SK-N-SH (cell line): ENCODE measurements at regions not wholly inside any gene's neighbourhood (a gene's known extent, or its start where the extent isn't known, plus 50 kb on each side); places are given as distances from the start of the nearest gene placed in this dataset.
A peak's percentile ranks its signal among the peaks of the same experiment; 100 is the strongest.

Experiments used
- CTCF ChIA-PET: fragments of 300-600, 350-600 bp; formaldehyde crosslinking; extraction: SDS; loops from one replicate; lab custom pipeline; 2021; lab: Yijun Ruan, JAX
- POLR2A ChIA-PET: fragments of 350-600 bp; sonication (Branson Sonifier 250); formaldehyde crosslinking; extraction: SDS; loops from one replicate; lab custom pipeline; 2020; ENCODE audit warnings: antibody characterized with exemption, inconsistent platforms; lab: Yijun Ruan, JAX
- DNase-seq: peaks from one replicate; pipeline ENCODE4 v3.0.0; 2012
- H2AFZ ChIP-seq: fragments of 200-600 bp; sonication (generic); 2 replicates; pipeline ENCODE4 v1.8.1; 2016; ENCODE audit warnings: antibody characterized with exemption, mild to moderate bottlenecking, low read depth
- H3F3A ChIP-seq: fragments of 200-600 bp; sonication (generic); replicated peaks from 2 replicates; pipeline ENCODE3; 2016; ENCODE audit warnings: antibody characterized with exemption, mild to moderate bottlenecking; ENCODE audit not compliant: insufficient read depth
- H3K27ac ChIP-seq, 2 experiments: fragments of 200-500 bp in 1 of 2; fragments of 200-600 bp in 1 of 2; sonication (Bioruptor generic) in 1 of 2; sonication (generic), shearing (Covaris generic) in 1 of 2; 2 replicates each; pipeline versions ENCODE4 v1.5.1 to v1.6.1; 2014 to 2016; ENCODE audit warnings: low read depth in 2 of 2, inconsistent platforms in 1 of 2, low read length in 1 of 2, mild to moderate bottlenecking in 1 of 2, mixed read lengths in 1 of 2
- H3K27me3 ChIP-seq: fragments of 200-600 bp; sonication (generic), shearing (Covaris generic); 2 replicates; pipeline ENCODE4 v1.6.1; 2016; ENCODE audit warnings: mixed run types; ENCODE audit not compliant: insufficient read depth
- H3K36me3 ChIP-seq, 2 experiments: fragments of 200-500 bp in 1 of 2; fragments of 200-600 bp in 1 of 2; sonication (Bioruptor generic) in 1 of 2; sonication (generic) in 1 of 2; replicated peaks in 1 of 2; 2 replicates each; pipeline versions ENCODE3 to v1.5.1; 2014 to 2016; ENCODE audit warnings: low read length in 1 of 2, mild to moderate bottlenecking in 1 of 2; ENCODE audit not compliant: insufficient read depth in 2 of 2, control insufficient read depth in 1 of 2
- H3K4me1 ChIP-seq, 2 experiments: fragments of 200-500 bp in 1 of 2; fragments of 200-600 bp in 1 of 2; sonication (Bioruptor generic) in 1 of 2; sonication (generic), shearing (Covaris generic) in 1 of 2; 2 replicates each; pipeline versions ENCODE4 v1.5.1 to v1.6.1; 2014 to 2016; ENCODE audit warnings: low read depth in 1 of 2, low read length in 1 of 2, mixed run types in 1 of 2; ENCODE audit not compliant: insufficient read depth in 2 of 2, control insufficient read depth in 1 of 2
- H3K4me2 ChIP-seq: fragments of 200-600 bp; sonication (generic), shearing (Covaris generic); 2 replicates; pipeline ENCODE4 v1.6.1; 2017; ENCODE audit warnings: mixed run types
- H3K4me3 ChIP-seq, 2 experiments: fragments of 200-500 bp in 1 of 2; fragments of 200-600 bp in 1 of 2; sonication (Bioruptor generic) in 1 of 2; sonication (generic), shearing (Covaris generic) in 1 of 2; 2 replicates each; pipeline versions ENCODE4 v1.5.1 to v1.8.1; 2014 to 2016; ENCODE audit warnings: low read depth in 2 of 2, inconsistent platforms in 1 of 2, low read length in 1 of 2, mild to moderate bottlenecking in 1 of 2, mixed read lengths in 1 of 2, moderate library complexity in 1 of 2
- H3K79me2 ChIP-seq: fragments of 200-600 bp; sonication (generic); 2 replicates; pipeline ENCODE4 v1.8.1; 2017; ENCODE audit warnings: mild to moderate bottlenecking; ENCODE audit not compliant: insufficient read depth
- H3K9ac ChIP-seq: fragments of 200-600 bp; sonication (generic); 2 replicates; pipeline ENCODE4 v1.6.1; 2017; ENCODE audit warnings: mixed run types
- H3K9me2 ChIP-seq: fragments of 200-600 bp; sonication (generic); 2 replicates; pipeline ENCODE4 v1.6.1; 2017; ENCODE audit warnings: mixed run types
- H3K9me3 ChIP-seq: fragments of 200-600 bp; sonication (generic); 2 replicates; pipeline ENCODE4 v1.6.1; 2017; ENCODE audit warnings: mixed run types, mild to moderate bottlenecking, moderate library complexity
- H4K20me1 ChIP-seq: fragments of 200-600 bp; sonication (generic); 2 replicates; pipeline ENCODE4 v1.6.1; 2017; ENCODE audit warnings: mild to moderate bottlenecking, mixed run types; ENCODE audit not compliant: insufficient read depth
- CHD2 ChIP-seq: fragments of 150-350 bp; IDR thresholded peaks from 2 replicates; pipeline ENCODE4 v1.6.1; 2018; ENCODE audit warnings: low read length; ENCODE audit not compliant: partially characterized antibody
- EP300 ChIP-seq, 2 experiments: IDR thresholded peaks; 2 replicates each; pipeline versions ENCODE4 v1.4.0 to v1.6.1; 2012; ENCODE audit warnings: borderline replicate concordance in 1 of 2, low read depth in 1 of 2, low read length in 1 of 2
- EZH2phosphoT487 ChIP-seq: fragments of 200-600 bp; sonication (generic); IDR thresholded peaks from 2 replicates; pipeline ENCODE4 v1.6.1; 2017; ENCODE audit warnings: low read depth, mixed run types, mild to moderate bottlenecking, antibody characterized with exemption, moderate library complexity, borderline replicate concordance
- FOSL2 ChIP-seq: IDR thresholded peaks from 2 replicates; pipeline ENCODE4 v1.4.0; 2012; ENCODE audit warnings: low read depth, mild to moderate bottlenecking, moderate library complexity, borderline replicate concordance
- FOXJ3 ChIP-seq: sonication (generic); formaldehyde crosslinking; IDR thresholded peaks from 2 replicates; pipeline ENCODE4 v1.5.1; 2020; ENCODE audit warnings: mild to moderate bottlenecking, missing genetic modification reagents
- GABPA ChIP-seq: IDR thresholded peaks from 2 replicates; pipeline ENCODE4 v1.4.0; 2012; ENCODE audit warnings: low read depth, mild to moderate bottlenecking
- GATA2 ChIP-seq: sonication (generic); formaldehyde crosslinking; IDR thresholded peaks from 2 replicates; pipeline ENCODE4 v1.5.0; 2020; ENCODE audit warnings: mild to moderate bottlenecking, missing genetic modification reagents
- JUND ChIP-seq: IDR thresholded peaks from 2 replicates; pipeline ENCODE4 v1.4.0; 2012
- MAX ChIP-seq: IDR thresholded peaks from 2 replicates; pipeline ENCODE4 v1.4.0; 2012; ENCODE audit warnings: low read depth
- MEF2A ChIP-seq: IDR thresholded peaks from 2 replicates; pipeline ENCODE4 v1.4.0; 2012; ENCODE audit warnings: low read depth, borderline replicate concordance
- MXI1 ChIP-seq: IDR thresholded peaks from 2 replicates; pipeline ENCODE4 v1.6.1; 2012; ENCODE audit warnings: mild to moderate bottlenecking, low read depth, low read length, improper control_type of control experiment
- RAD21 ChIP-seq: IDR thresholded peaks from 2 replicates; pipeline ENCODE4 v1.6.1; 2012; ENCODE audit warnings: mild to moderate bottlenecking, low read length
- RCOR1 ChIP-seq: fragments of 150-350 bp; IDR thresholded peaks from 2 replicates; pipeline ENCODE4 v1.6.1; 2017; ENCODE audit warnings: antibody characterized with exemption, low read length
- REST ChIP-seq: IDR thresholded peaks from 2 replicates; pipeline ENCODE4 v1.6.1; 2012; ENCODE audit warnings: mild to moderate bottlenecking, low read depth, low read length, moderate library complexity
- TCF12 ChIP-seq: IDR thresholded peaks from 2 replicates; pipeline ENCODE4 v1.4.0; 2012
- TEAD4 ChIP-seq: IDR thresholded peaks from 2 replicates; pipeline ENCODE4 v1.4.0; 2012; ENCODE audit warnings: mild to moderate bottlenecking, borderline replicate concordance; ENCODE audit not compliant: insufficient read depth
- USF1 ChIP-seq: IDR thresholded peaks from 2 replicates; pipeline ENCODE4 v1.4.0; 2012; ENCODE audit warnings: low read depth, borderline replicate concordance
- YY1 ChIP-seq: IDR thresholded peaks from 2 replicates; pipeline ENCODE4 v1.4.0; 2012; ENCODE audit warnings: low read depth, mild to moderate bottlenecking
- whole genome bisulfite sequencing: methylation state at CpG from one replicate; pipeline ENCODE4 v1.1.6; 2017; ENCODE audit warnings: low lambda C conversion rate; 5-methylcytosine and 5-hydroxymethylcytosine counted together

GRCh38 chr7:9978106-9979064 is 995.3 kb upstream of the PHF14 start:
- ChIA-PET POLR2A (no interaction called here), CTCF (interaction anchor here (1.3 kb wide), 2 partner anchors 12 to 15 kb away, joined by 3 read pairs; no protein-coding TSS in a partner anchor)
- no peak overlapping the region for H2AFZ ChIP-seq
- TF ChIP-seq JUND (no peak), RCOR1 (peak; percentile 62; the same call in 1 of the 2 replicates), FOSL2 (no peak), CHD2 (peak; percentile 69), MXI1 (no peak), USF1 (no peak), MEF2A (no peak), GATA2 (CRISPR knock-in tag) (peak; percentile 96), TCF12 (no peak), EZH2phosphoT487 (no peak), RAD21 (peak; percentile 10; the same call in 1 of the 2 replicates), EP300 (IDR thresholded peaks at IDR 0.05; ENCODE audit: borderline replicate concordance in 1 of 2, low read depth in 1 of 2, low read length in 1 of 2) (peak in 1 of 2 experiments; percentile 88; a peak in 2 of 4 replicates), FOXJ3 (CRISPR knock-in tag) (peak; percentile 16; the same call in 1 of the 2 replicates), GABPA (no peak), TEAD4 (no peak)
- no peaks in the 10 kb centered on the region for H3K36me3 ChIP-seq
- H3K27ac ChIP-seq, result peak overlapping the region in 1 of 2 experiments; percentile 51; a peak in 2 of 4 replicates
- no peak overlapping the region for H3K4me3 ChIP-seq
- 16% methylated on average over 4 of the region's 4 CpGs for WGBS
- peak; percentile 39 for DNase-seq
- no peaks in the 10 kb centered on the region for H3K9me2 ChIP-seq
- H3K9ac ChIP-seq, result no peak overlapping the region
- H3K4me2 ChIP-seq, result no peak overlapping the region
- no peaks in the 10 kb centered on the region for H3F3A ChIP-seq
- no peaks in the 10 kb centered on the region for H3K27me3 ChIP-seq
- H4K20me1 ChIP-seq, result no peaks in the 10 kb centered on the region
- peaks cover 7% of the 10 kb centered on the region; the same call in 1 of the 2 replicates for H3K9me3 ChIP-seq
- no peaks in the 10 kb centered on the region for H3K79me2 ChIP-seq
- H3K4me1 ChIP-seq, result peaks cover 0 to 12% of the 10 kb centered on the region in 2 experiments; a peak in 2 of 4 replicates

- H2AFZ ChIP-seq, result no peak overlapping the region
- H3K79me2 ChIP-seq, result no peaks in the 10 kb centered on the region
- no peak overlapping the region for H3K4me2 ChIP-seq
- H3K27ac ChIP-seq, result no peak overlapping the region; a peak in 1 of 4 replicates
- no peak overlapping the region for H3K9ac ChIP-seq
- no peaks in the 10 kb centered on the region for H4K20me1 ChIP-seq
- ChIA-PET POLR2A (no interaction called here), CTCF (interaction anchor here (0.5 to 0.6 kb wide), 2 partner anchors 27 to 729 kb away, joined by 3 read pairs; no protein-coding TSS in a partner anchor)
- no peak overlapping the region for H3K4me3 ChIP-seq
- H3F3A ChIP-seq, result no peaks in the 10 kb centered on the region
- peaks cover 0 to 12% of the 10 kb centered on the region in 2 experiments; a peak in 2 of 4 replicates for H3K4me1 ChIP-seq
- H3K27me3 ChIP-seq, result no peaks in the 10 kb centered on the region
- no peak for DNase-seq
- TF ChIP-seq EP300 (IDR thresholded peaks at IDR 0.05; ENCODE audit: borderline replicate concordance in 1 of 2, low read depth in 1 of 2, low read length in 1 of 2) (0 out of 4 replicates have a peak, but pooled peaks of 1 of the 2 experiments have one; percentile 22), EZH2phosphoT487 (no peak), MAX (no peak), REST (no peak), GABPA (no peak), JUND (no peak), YY1 (no peak), GATA2 (CRISPR knock-in tag) (peak; percentile 60)
- WGBS, result 0% methylated on average over 2 of the region's 2 CpGs
- no peaks in the 10 kb centered on the region for H3K36me3 ChIP-seq
- no peaks in the 10 kb centered on the region for H3K9me2 ChIP-seq
- H3K9me3 ChIP-seq, result 0 out of 2 replicates have a peak, but pooled peaks cover 10% of the 10 kb centered on the region
Observed at GRCh38 chr7:9981742-9982349, 991.8 kb upstream of the PHF14 start.
